Naive thymus-derived CD4-positive, alpha-beta T cell (primary cell): ENCODE measurements at regions not wholly inside any gene's neighbourhood (a gene's known extent, or its start where the extent isn't known, plus 50 kb on each side); places are given as distances from the start of the nearest gene placed in this dataset.

Experiments
- ATAC-seq: fragments of 150-1000 bp; cut with Tn5 transposase; 2 replicates; pipeline ENCODE4 v1.10.0; 2021; ENCODE audit warnings: mild to moderate bottlenecking, moderate library complexity
- CTCF ChIA-PET: fragments of 350-600 bp; sonication (Branson Sonifier 250); formaldehyde crosslinking; loops from one replicate; lab custom pipeline; 2021; ENCODE audit warnings: antibody characterized with exemption; lab: Charles Lee
- POLR2A ChIA-PET: fragments of 350-600 bp; sonication (Branson Sonifier 250); formaldehyde crosslinking; loops from one replicate; lab custom pipeline; 2021; ENCODE audit warnings: antibody characterized with exemption, inconsistent platforms; lab: Charles Lee
- DNase-seq, 9 donors: peaks; one replicate each; pipeline versions ENCODE4 v3.0.0 to v3.0.0-alpha.2; 2020 to 2022; ENCODE audit warnings: mixed read lengths in 1 of 9
- H3K27ac ChIP-seq: one replicate; pipeline ENCODE4 v1.7.0; 2013; ENCODE audit warnings: mild to moderate bottlenecking, low read depth, low read length, moderate library complexity
- H3K27me3 ChIP-seq, 2 donors: one replicate each; pipeline ENCODE4 v1.7.0; 2013; ENCODE audit warnings: low read length in 2 of 2, mild to moderate bottlenecking in 2 of 2, moderate library complexity in 2 of 2; ENCODE audit not compliant: control insufficient read depth in 2 of 2, insufficient read depth in 2 of 2
- H3K36me3 ChIP-seq, 3 experiments: 1 replicate in 2 of 3; 2 replicates in 1 of 3; pipeline ENCODE4 v1.7.0; 2013; ENCODE audit warnings: low read length in 3 of 3, mild to moderate bottlenecking in 3 of 3, moderate library complexity in 1 of 3; ENCODE audit not compliant: insufficient read depth in 3 of 3, control insufficient read depth in 2 of 3
- H3K4me1 ChIP-seq, 2 donors: one replicate each; pipeline ENCODE4 v1.7.0; 2013; ENCODE audit warnings: low read length in 2 of 2, mild to moderate bottlenecking in 2 of 2, moderate library complexity in 1 of 2; ENCODE audit not compliant: control insufficient read depth in 2 of 2, insufficient read depth in 2 of 2
- H3K4me3 ChIP-seq: 2 replicates; pipeline ENCODE4 v1.7.0; 2013; ENCODE audit warnings: mild to moderate bottlenecking, low read length
- H3K9me3 ChIP-seq, 3 experiments: 1 replicate in 2 of 3; 2 replicates in 1 of 3; pipeline ENCODE4 v1.7.0; 2013; ENCODE audit warnings: low read length in 3 of 3; ENCODE audit not compliant: control insufficient read depth in 2 of 3
- H3K27ac Mint-ChIP-seq, 9 donors: one replicate each; pipeline ENCODE4 v1.8.0; 2020 to 2022; ENCODE audit warnings: mixed read lengths in 9 of 9, mild to moderate bottlenecking in 8 of 9, moderate library complexity in 5 of 9, inconsistent platforms in 2 of 9
- H3K27me3 Mint-ChIP-seq, 5 donors: one replicate each; pipeline ENCODE4 v1.8.0; 2021 to 2022; ENCODE audit warnings: mixed read lengths in 5 of 5, mild to moderate bottlenecking in 1 of 5
- H3K36me3 Mint-ChIP-seq, 5 donors: one replicate each; pipeline ENCODE4 v1.8.0; 2020 to 2022; ENCODE audit warnings: mixed read lengths in 5 of 5, mild to moderate bottlenecking in 3 of 5, inconsistent platforms in 1 of 5
- H3K4me1 Mint-ChIP-seq, 7 donors: one replicate each; pipeline ENCODE4 v1.8.0; 2020 to 2022; ENCODE audit warnings: mixed read lengths in 7 of 7, mild to moderate bottlenecking in 3 of 7, inconsistent platforms in 1 of 7
- H3K4me3 Mint-ChIP-seq, 10 donors: one replicate each; pipeline ENCODE4 v1.8.0; 2020 to 2022; ENCODE audit warnings: mild to moderate bottlenecking in 10 of 10, mixed read lengths in 10 of 10, moderate library complexity in 6 of 10, inconsistent platforms in 2 of 10
- H3K9me3 Mint-ChIP-seq, 11 donors: one replicate each; pipeline ENCODE4 v1.8.0; 2020 to 2022; ENCODE audit warnings: mixed read lengths in 11 of 11, mild to moderate bottlenecking in 4 of 11, inconsistent platforms in 1 of 11, moderate library complexity in 1 of 11
- intact Hi-C, 2 donors: fragments of 100-400 bp; cut with micrococcal nuclease; formaldehyde crosslinking; loops; one replicate each; pipeline ENCODE4 v1.15.1; 2023

- ChIA-PET POLR2A (no interaction called here), CTCF (no interaction called here)
- ATAC-seq: no peak
- Histone ChIP-seq H3K27ac (no peak overlapping the region), H3K4me3 (no peak overlapping the region), H3K36me3 (peaks cover 0 to 66% (median 5%) of the 10 kb centered on the region in 3 experiments), H3K27me3 (no peaks in the 10 kb centered on the region), H3K4me1 (no peaks in the 10 kb centered on the region), H3K9me3 (no peaks in the 10 kb centered on the region)
- Mint-ChIP-seq H3K4me1 (peaks cover 0 to 15% (median 8%) of the 10 kb centered on the region in 7 donors), H3K27ac (no peak overlapping the region), H3K9me3 (peaks cover 0 to 12% (median 0%) of the 10 kb centered on the region in 11 donors), H3K4me3 (no peak overlapping the region), H3K36me3 (peaks cover 4 to 31% (median 13%) of the 10 kb centered on the region in 5 donors), H3K27me3 (no peaks in the 10 kb centered on the region)
- no peak for DNase-seq
- intact Hi-C loops: loop anchor here in 1 of 2 donors (2.0 kb wide), 1 partner anchor 50 kb away; no protein-coding TSS in a partner anchor
Measured at GRCh38 chr12:124430491-124430890, 135.6 kb downstream of the RFLNA start.

GRCh38 chr12:124429535-124429934 lies 134.6 kb downstream of the RFLNA start:
- no peak for DNase-seq
- intact Hi-C loops: no loop called here
- H3K4me1 ChIP-seq: no peaks in the 10 kb centered on the region

GRCh38 chr12:124428792-124429281 lies 133.9 kb downstream of the RFLNA start:
- peaks cover 0 to 65% (median 7%) of the 10 kb centered on the region in 3 experiments for H3K36me3 ChIP-seq
- no peaks in the 10 kb centered on the region for H3K27me3 Mint-ChIP-seq
- no peaks in the 10 kb centered on the region for H3K9me3 ChIP-seq
- DNase-seq (no peak), ATAC-seq (no peak)
- H3K27ac ChIP-seq: no peak overlapping the region
- no peak overlapping the region for H3K4me3 Mint-ChIP-seq
- no peak overlapping the region for H3K27ac Mint-ChIP-seq
- no peaks in the 10 kb centered on the region for H3K4me1 ChIP-seq
- intact Hi-C loops: no loop called here
- no peak overlapping the region for H3K4me3 ChIP-seq
- CTCF ChIA-PET: no interaction called here
- peaks cover 0 to 12% (median 0%) of the 10 kb centered on the region in 11 donors for H3K9me3 Mint-ChIP-seq
- H3K36me3 Mint-ChIP-seq: peaks cover 4 to 37% (median 15%) of the 10 kb centered on the region in 5 donors
- POLR2A ChIA-PET: no interaction called here
- peaks cover 0 to 16% (median 8%) of the 10 kb centered on the region in 7 donors for H3K4me1 Mint-ChIP-seq
- H3K27me3 ChIP-seq: no peaks in the 10 kb centered on the region

More at GRCh38 chr12:124429535-124429934, 134.6 kb downstream of the RFLNA start:
- no peak overlapping the region for H3K27ac ChIP-seq
- POLR2A ChIA-PET: no interaction called here
- peaks cover 4 to 37% (median 15%) of the 10 kb centered on the region in 5 donors for H3K36me3 Mint-ChIP-seq
- peaks cover 0 to 12% (median 0%) of the 10 kb centered on the region in 11 donors for H3K9me3 Mint-ChIP-seq
- H3K4me1 Mint-ChIP-seq: peaks cover 0 to 15% (median 8%) of the 10 kb centered on the region in 7 donors
- no peak overlapping the region for H3K4me3 Mint-ChIP-seq
- no peaks in the 10 kb centered on the region for H3K27me3 ChIP-seq
- no peak for ATAC-seq
- H3K36me3 ChIP-seq: peaks cover 0 to 66% (median 7%) of the 10 kb centered on the region in 3 experiments
- H3K27ac Mint-ChIP-seq: no peak overlapping the region
- CTCF ChIA-PET: no interaction called here
- H3K4me3 ChIP-seq: no peak overlapping the region
- H3K9me3 ChIP-seq: no peaks in the 10 kb centered on the region
- no peaks in the 10 kb centered on the region for H3K27me3 Mint-ChIP-seq

- no peak for ATAC-seq
- H3K9me3 ChIP-seq: no peaks in the 10 kb centered on the region
- peaks cover 0 to 70% (median 7%) of the 10 kb centered on the region in 3 experiments for H3K36me3 ChIP-seq
- no peak overlapping the region for H3K27ac ChIP-seq
- no peak for DNase-seq
- H3K4me3 ChIP-seq: no peak overlapping the region
- H3K9me3 Mint-ChIP-seq: peaks cover 0 to 12% (median 0%) of the 10 kb centered on the region in 11 donors
- intact Hi-C loops: no loop called here
- ChIA-PET POLR2A (no interaction called here), CTCF (no interaction called here)
- H3K4me3 Mint-ChIP-seq: no peak overlapping the region
- H3K27ac Mint-ChIP-seq: no peak overlapping the region
- peaks cover 4 to 37% (median 15%) of the 10 kb centered on the region in 5 donors for H3K36me3 Mint-ChIP-seq
- H3K4me1 ChIP-seq: no peaks in the 10 kb centered on the region
- peaks cover 0 to 16% (median 8%) of the 10 kb centered on the region in 7 donors for H3K4me1 Mint-ChIP-seq
- H3K27me3 ChIP-seq: no peaks in the 10 kb centered on the region
- no peaks in the 10 kb centered on the region for H3K27me3 Mint-ChIP-seq
Measured at GRCh38 chr12:124428136-124428791, 133.4 kb downstream of the RFLNA start.

- DNase-seq: no peak
- Mint-ChIP-seq H3K36me3 (peaks cover 4 to 35% (median 12%) of the 10 kb centered on the region in 5 donors), H3K27me3 (no peaks in the 10 kb centered on the region), H3K4me3 (no peak overlapping the region), H3K27ac (peak overlapping the region in 2 of 9 donors; percentile 25 to 33), H3K4me1 (peaks cover 0 to 12% (median 5%) of the 10 kb centered on the region in 7 donors), H3K9me3 (peaks cover 0 to 10% (median 0%) of the 10 kb centered on the region in 11 donors)
- no peak overlapping the region for H3K27ac ChIP-seq
- CTCF ChIA-PET: interaction anchor here (0.6 kb wide), 1 partner anchor 57 kb away, joined by 3 read pairs; no protein-coding TSS in a partner anchor
- peaks cover 0 to 84% (median 7%) of the 10 kb centered on the region in 3 experiments for H3K36me3 ChIP-seq
- no peak overlapping the region for H3K4me3 ChIP-seq
- intact Hi-C loops: no loop called here
- no peak for ATAC-seq
- no peaks in the 10 kb centered on the region for H3K4me1 ChIP-seq
- POLR2A ChIA-PET: no interaction called here
- H3K9me3 ChIP-seq: no peaks in the 10 kb centered on the region
- no peaks in the 10 kb centered on the region for H3K27me3 ChIP-seq
Measured at GRCh38 chr12:124426594-124427555, 132.0 kb downstream of the RFLNA start.

GRCh38 chr12:124425667-124426066 lies 130.8 kb downstream of the RFLNA start:
- peaks cover 1 to 33% (median 9%) of the 10 kb centered on the region in 5 donors for H3K36me3 Mint-ChIP-seq
- ChIA-PET CTCF (no interaction called here), POLR2A (no interaction called here)
- Histone ChIP-seq H3K36me3 (peaks cover 0 to 89% (median 12%) of the 10 kb centered on the region in 3 experiments), H3K27ac (no peak overlapping the region), H3K27me3 (no peaks in the 10 kb centered on the region), H3K9me3 (no peaks in the 10 kb centered on the region), H3K4me3 (no peak overlapping the region), H3K4me1 (no peaks in the 10 kb centered on the region)
- H3K27me3 Mint-ChIP-seq: no peaks in the 10 kb centered on the region
- no peak overlapping the region for H3K27ac Mint-ChIP-seq
- no peak overlapping the region for H3K4me3 Mint-ChIP-seq
- DNase-seq (no peak), ATAC-seq (no peak)
- H3K9me3 Mint-ChIP-seq: peaks cover 0 to 1% (median 0%) of the 10 kb centered on the region in 11 donors
- peaks cover 0 to 5% (median 0%) of the 10 kb centered on the region in 7 donors for H3K4me1 Mint-ChIP-seq
- intact Hi-C loops: no loop called here
